NCI-H69 (cell line): ENCODE measurements at regions not wholly inside any gene's neighbourhood (a gene's known extent, or its start where the extent isn't known, plus 50 kb on each side); places are given as distances from the start of the nearest gene placed in this dataset.
"Not testable (repeated sequence)": the region's sequence is repeated elsewhere in the genome, so short reads cannot be mapped to it uniquely, and the experiment has no call there.

Experiments
- DNase-seq: peaks from one replicate; lab custom pipeline; 2025; lab: John Stamatoyannopoulos, UW

- DNase-seq: no peak
Observed at GRCh38 chr10:125236091-125236490, 75.7 kb upstream of the CTBP2 start.

- DNase-seq: no peak
Observed at GRCh38 chr10:125235093-125236069, 75.0 kb upstream of the CTBP2 start.

GRCh38 chr10:125234576-125234975, 74.2 kb upstream of the CTBP2 start:
- not testable (repeated sequence) for DNase-seq

GRCh38 chr10:125233726-125234125, 73.4 kb upstream of the CTBP2 start:
- DNase-seq: no peak

DNA sequence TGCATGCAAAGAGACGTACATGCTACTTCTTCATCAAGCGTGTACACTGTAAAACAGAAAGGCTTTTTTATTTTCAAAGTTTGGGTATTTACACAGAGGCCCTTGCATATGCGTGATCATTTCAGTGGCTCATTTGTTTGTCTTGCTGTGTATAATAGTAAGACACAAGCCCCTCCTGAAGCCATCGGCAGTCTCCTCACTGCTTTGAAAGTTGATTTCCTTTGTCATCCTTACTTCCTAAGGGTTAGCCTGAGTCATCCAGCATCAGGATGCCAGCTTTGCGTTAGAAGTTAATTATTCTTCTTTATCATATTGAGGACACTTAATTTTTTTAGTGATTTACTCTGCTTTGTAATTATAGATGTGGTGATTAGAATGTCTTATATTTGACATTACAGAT, 72.5 kb upstream of the CTBP2 start:
- DNase-seq: no peak

- DNase-seq: no peak
Observed at GRCh38 chr10:125231813-125232475, 71.6 kb upstream of the CTBP2 start.

GRCh38 chr10:125231116-125231812, 70.9 kb upstream of the CTBP2 start:
- DNase-seq: no peak

- DNase-seq: no peak
Observed at GRCh38 chr10:125230251-125230650, 69.9 kb upstream of the CTBP2 start.

- DNase-seq: not testable (repeated sequence)
Observed at GRCh38 chr10:125228245-125228940, 68.0 kb upstream of the CTBP2 start.

DNA sequence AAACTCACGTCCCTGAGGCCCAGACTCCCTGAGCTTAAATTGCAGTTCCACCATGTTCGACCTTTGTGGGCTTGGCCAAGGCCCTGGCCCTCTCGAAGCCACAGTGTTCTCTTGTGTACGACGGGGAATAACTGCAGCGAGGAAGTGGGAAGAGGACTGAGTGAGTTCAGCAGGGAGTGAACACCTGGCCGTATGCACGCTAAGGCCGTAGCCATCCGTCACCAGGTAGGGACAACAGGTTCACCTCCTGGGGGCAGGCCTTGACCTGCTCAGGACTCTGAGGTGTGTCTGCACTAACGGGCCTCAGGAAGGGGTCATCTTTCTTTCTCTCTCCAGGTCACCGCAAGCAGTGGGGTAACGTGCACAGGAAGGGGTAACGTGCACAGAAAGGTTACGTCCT, 67.2 kb upstream of the CTBP2 start:
- no peak for DNase-seq

DNA sequence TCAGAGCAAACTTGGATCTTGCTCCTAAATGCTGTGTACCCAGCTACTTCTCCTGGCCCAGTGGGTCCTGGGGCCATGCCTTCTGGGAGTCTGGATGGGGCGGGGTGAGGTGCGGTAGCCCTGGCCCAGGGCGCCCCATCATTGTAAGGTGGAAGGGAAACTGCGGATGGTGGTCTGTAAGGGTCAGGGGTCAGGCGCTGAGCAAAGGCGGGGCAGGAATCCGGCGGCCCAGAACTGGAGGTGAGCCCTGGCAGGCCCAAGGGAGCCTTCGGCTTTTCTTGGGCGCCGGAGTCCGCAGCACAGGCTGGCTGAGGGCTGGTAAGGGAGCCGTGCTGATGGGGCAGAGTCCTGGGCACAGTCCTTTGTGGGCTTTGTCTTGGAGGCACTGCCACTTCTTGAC, 66.5 kb upstream of the CTBP2 start:
- DNase-seq: no peak

- DNase-seq: no peak
Observed at GRCh38 chr10:125226005-125226404, 65.6 kb upstream of the CTBP2 start.

DNA sequence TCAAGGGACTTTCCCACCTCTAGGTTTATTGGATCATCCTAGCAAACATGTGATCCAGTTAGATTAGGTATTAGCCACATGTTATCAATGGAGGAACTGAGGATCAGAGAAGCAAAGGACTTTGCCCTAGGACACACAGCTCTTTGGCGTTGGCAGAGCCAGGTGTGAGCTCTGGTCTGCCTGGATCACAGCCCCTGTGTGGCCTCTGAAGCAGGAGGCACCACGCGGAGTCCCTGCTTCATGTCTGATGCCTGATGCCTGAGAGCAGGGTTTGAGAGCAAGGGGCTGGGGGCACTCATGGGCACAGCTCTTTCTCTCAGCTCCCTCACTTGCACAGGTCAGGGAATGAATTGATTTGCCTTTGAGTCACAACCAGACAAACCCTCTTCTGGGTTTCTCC, 64.7 kb upstream of the CTBP2 start:
- DNase-seq: no peak

- no peak for DNase-seq
Observed at GRCh38 chr10:125222515-125223308, 62.3 kb upstream of the CTBP2 start.

- DNase-seq: no peak
Observed at GRCh38 chr10:125221716-125222115, 61.4 kb upstream of the CTBP2 start.

GRCh38 chr10:125219776-125220175, 59.4 kb upstream of the CTBP2 start:
- DNase-seq: no peak

DNA sequence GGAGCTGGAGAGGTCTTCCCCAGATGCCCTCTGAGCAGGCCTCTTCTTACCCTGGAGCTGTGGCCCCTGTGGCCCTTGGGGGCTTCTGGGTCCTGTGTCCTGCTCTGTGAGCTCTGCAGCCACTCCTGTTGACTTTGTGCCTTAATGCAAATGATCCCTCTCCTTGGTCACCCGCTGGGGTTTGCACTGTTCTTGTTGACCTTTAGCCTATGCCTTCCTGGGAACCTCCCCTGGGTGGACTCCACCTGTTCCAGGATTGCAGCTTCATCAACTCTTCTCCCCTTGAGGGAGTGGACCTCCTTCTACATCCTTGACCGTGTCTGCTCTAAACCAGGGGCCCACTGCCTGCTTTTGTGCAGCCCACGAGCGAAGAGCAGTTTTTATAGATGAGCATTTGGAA, 58.6 kb upstream of the CTBP2 start:
- no peak for DNase-seq

DNA sequence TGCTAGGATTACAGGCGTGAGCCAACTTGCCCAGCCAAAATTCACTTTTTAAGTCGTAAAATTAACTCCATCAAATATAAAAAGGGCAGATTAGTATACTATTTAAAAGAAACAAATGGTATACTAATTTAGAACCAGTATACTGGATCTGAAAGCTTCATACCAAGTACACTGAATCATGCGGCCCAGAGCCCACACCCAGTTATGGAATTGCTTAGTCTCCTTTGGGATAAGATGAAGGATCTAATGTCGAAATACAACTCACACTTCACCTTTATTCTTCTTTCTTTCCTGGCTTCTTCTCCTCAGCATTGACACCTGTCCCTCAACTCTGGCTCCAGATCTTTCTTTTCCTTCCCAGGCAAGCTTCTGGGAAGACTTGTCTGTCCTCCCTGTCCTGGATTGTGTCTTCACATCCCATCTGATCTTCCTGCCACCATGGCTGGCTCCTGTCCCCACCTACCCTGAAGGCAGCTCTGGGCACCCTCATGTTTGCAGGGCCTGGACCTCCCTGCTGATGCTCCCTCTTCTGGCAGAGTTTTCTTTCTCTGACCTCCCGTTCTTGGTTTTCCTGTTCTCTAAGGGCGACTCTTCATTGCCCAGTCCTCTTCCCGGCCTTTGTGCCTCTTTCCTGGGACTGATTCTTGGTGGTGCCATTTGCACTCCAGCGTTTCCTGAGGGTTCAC, 57.8 kb upstream of the CTBP2 start:
- DNase-seq: no peak

GRCh38 chr10:125216861-125217260, 56.5 kb upstream of the CTBP2 start:
- DNase-seq: no peak

GRCh38 chr10:125216309-125216708, 55.9 kb upstream of the CTBP2 start:
- DNase-seq: no peak

DNA sequence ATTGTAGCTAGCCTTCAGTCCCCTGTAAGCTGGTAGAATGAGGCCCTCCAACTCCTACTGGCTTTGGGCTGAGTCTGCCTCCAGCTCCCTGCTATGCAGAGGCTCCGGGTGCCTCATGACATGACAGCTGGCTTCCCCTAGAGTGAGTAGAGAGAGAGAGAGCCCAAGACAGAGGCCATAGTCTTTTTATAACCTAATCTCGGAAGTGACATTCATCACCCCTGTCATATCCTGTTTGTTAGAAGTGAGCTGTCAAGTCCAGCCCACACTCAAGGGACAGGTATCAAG, 53.9 kb upstream of the CTBP2 start:
- no peak for DNase-seq
